HCT116 (cell line): ENCODE measurements at regions not wholly inside any gene's neighbourhood (a gene's known extent, or its start where the extent isn't known, plus 50 kb on each side); places are given as distances from the start of the nearest gene placed in this dataset.

ENCODE experiments used
- EGR1 ChIP-seq: IDR thresholded peaks from 2 replicates; pipeline ENCODE4 v1.6.1; 2012; ENCODE audit warnings: low read depth
- EZH2 ChIP-seq: fragments of 200-600 bp; sonication (generic); IDR thresholded peaks from 2 replicates; pipeline ENCODE4 v1.6.1; 2017; ENCODE audit warnings: antibody characterized with exemption, mixed run types
- POLR2A ChIP-seq: IDR thresholded peaks from 2 replicates; pipeline ENCODE4 v1.7.0; 2011; ENCODE audit warnings: borderline replicate concordance; ENCODE audit not compliant: insufficient read depth, insufficient read length; ENCODE audit errors: extremely low read depth
- TF ChIP-seq, protein P1 (sequence below): IDR thresholded peaks from 2 replicates; pipeline ENCODE4 v1.6.1; 2012
- TF ChIP-seq, protein P2 (sequence below): IDR thresholded peaks from 2 replicates; pipeline ENCODE4 v1.6.1; 2012; ENCODE audit warnings: low read depth
- TF ChIP-seq, protein P3 (sequence below), 3 experiments: fragments of 200-600 bp in 1 of 3; sonication (generic) in 1 of 3; IDR thresholded peaks in 2 of 3; conservative IDR thresholded peaks in 1 of 3; 2 replicates each; pipeline ENCODE4 v1.5.1; 2012 to 2017; ENCODE audit warnings: low read depth in 2 of 3, low read length in 2 of 3, antibody characterized with exemption in 1 of 3, borderline replicate concordance in 1 of 3, control low read depth in 1 of 3, mild to moderate bottlenecking in 1 of 3, mixed read lengths in 1 of 3, mixed run types in 1 of 3, moderate library complexity in 1 of 3; ENCODE audit not compliant: insufficient read depth in 1 of 3

DNA sequence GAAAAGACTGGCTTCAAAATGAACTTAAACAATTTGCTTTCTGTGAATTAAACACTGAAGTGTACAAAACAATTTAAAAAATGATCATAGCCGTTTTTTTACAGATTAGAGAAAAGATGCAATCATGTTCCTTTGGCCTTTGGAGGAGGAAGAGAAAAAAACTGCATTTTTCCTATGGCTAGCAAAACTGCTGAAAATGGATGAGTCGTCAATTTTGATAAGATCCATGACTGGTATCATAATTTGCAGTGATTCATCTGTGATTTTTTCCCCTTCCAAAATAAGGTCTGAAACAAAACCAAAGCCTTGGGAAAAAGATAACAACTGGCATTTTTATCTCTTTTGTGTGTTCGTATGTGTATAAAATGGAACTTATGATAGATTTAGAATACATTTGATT is 255.6 kb upstream of the SATB1 start:
- TF ChIP-seq EZH2 = no peak
- TF ChIP-seq EGR1 = no peak
- TF ChIP-seq, protein P1, sequence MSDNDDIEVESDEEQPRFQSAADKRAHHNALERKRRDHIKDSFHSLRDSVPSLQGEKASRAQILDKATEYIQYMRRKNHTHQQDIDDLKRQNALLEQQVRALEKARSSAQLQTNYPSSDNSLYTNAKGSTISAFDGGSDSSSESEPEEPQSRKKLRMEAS = no peak
- no peak for TF ChIP-seq POLR2A
- TF ChIP-seq, protein P2, sequence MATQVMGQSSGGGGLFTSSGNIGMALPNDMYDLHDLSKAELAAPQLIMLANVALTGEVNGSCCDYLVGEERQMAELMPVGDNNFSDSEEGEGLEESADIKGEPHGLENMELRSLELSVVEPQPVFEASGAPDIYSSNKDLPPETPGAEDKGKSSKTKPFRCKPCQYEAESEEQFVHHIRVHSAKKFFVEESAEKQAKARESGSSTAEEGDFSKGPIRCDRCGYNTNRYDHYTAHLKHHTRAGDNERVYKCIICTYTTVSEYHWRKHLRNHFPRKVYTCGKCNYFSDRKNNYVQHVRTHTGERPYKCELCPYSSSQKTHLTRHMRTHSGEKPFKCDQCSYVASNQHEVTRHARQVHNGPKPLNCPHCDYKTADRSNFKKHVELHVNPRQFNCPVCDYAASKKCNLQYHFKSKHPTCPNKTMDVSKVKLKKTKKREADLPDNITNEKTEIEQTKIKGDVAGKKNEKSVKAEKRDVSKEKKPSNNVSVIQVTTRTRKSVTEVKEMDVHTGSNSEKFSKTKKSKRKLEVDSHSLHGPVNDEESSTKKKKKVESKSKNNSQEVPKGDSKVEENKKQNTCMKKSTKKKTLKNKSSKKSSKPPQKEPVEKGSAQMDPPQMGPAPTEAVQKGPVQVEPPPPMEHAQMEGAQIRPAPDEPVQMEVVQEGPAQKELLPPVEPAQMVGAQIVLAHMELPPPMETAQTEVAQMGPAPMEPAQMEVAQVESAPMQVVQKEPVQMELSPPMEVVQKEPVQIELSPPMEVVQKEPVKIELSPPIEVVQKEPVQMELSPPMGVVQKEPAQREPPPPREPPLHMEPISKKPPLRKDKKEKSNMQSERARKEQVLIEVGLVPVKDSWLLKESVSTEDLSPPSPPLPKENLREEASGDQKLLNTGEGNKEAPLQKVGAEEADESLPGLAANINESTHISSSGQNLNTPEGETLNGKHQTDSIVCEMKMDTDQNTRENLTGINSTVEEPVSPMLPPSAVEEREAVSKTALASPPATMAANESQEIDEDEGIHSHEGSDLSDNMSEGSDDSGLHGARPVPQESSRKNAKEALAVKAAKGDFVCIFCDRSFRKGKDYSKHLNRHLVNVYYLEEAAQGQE = no peak
- TF ChIP-seq, protein P3, sequence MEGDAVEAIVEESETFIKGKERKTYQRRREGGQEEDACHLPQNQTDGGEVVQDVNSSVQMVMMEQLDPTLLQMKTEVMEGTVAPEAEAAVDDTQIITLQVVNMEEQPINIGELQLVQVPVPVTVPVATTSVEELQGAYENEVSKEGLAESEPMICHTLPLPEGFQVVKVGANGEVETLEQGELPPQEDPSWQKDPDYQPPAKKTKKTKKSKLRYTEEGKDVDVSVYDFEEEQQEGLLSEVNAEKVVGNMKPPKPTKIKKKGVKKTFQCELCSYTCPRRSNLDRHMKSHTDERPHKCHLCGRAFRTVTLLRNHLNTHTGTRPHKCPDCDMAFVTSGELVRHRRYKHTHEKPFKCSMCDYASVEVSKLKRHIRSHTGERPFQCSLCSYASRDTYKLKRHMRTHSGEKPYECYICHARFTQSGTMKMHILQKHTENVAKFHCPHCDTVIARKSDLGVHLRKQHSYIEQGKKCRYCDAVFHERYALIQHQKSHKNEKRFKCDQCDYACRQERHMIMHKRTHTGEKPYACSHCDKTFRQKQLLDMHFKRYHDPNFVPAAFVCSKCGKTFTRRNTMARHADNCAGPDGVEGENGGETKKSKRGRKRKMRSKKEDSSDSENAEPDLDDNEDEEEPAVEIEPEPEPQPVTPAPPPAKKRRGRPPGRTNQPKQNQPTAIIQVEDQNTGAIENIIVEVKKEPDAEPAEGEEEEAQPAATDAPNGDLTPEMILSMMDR (IDR thresholded peaks at IDR 0.05 in 2 of 3, conservative IDR thresholded peaks at IDR 0.05 in 1 of 3; ENCODE audit: borderline replicate concordance in 1 of 3, insufficient read depth in 1 of 3, low read depth in 2 of 3, low read length in 2 of 3) = no peak
